Gastroesophageal sphincter (tissue), 3 donors: ENCODE measurements at regions not wholly inside any gene's neighbourhood (a gene's known extent, or its start where the extent isn't known, plus 50 kb on each side); places are given as distances from the start of the nearest gene placed in this dataset.
"Not testable (repeated sequence)": the region's sequence is repeated elsewhere in the genome, so short reads cannot be mapped to it uniquely, and the experiment has no call there.

ENCODE experiments used
- EP300 ChIP-seq: sonication (generic); formaldehyde crosslinking; IDR thresholded peaks from one replicate; pipeline ENCODE4 v1.6.1; 2017; ENCODE audit warnings: antibody characterized with exemption, mild to moderate bottlenecking
- POLR2A ChIP-seq, 2 donors: fragments of 450-650 bp; IDR thresholded peaks; one replicate each; pipeline ENCODE4 v1.6.1; 2017; ENCODE audit warnings: antibody characterized with exemption in 2 of 2, mild to moderate bottlenecking in 2 of 2, moderate library complexity in 1 of 2
- POLR2AphosphoS5 ChIP-seq: sonication (generic); formaldehyde crosslinking; IDR thresholded peaks from one replicate; pipeline ENCODE4 v1.6.1; 2017; ENCODE audit warnings: antibody characterized with exemption
- TF ChIP-seq, protein P1 (sequence below), 4 experiments: fragments of 200-600 bp in 2 of 4; fragments of 450-650 bp in 2 of 4; sonication (generic) in 1 of 4; IDR thresholded peaks; one replicate each; pipeline ENCODE4 v1.5.1; 2017 to 2019; ENCODE audit warnings: antibody characterized with exemption in 4 of 4, mild to moderate bottlenecking in 2 of 4, moderate library complexity in 2 of 4

DNA sequence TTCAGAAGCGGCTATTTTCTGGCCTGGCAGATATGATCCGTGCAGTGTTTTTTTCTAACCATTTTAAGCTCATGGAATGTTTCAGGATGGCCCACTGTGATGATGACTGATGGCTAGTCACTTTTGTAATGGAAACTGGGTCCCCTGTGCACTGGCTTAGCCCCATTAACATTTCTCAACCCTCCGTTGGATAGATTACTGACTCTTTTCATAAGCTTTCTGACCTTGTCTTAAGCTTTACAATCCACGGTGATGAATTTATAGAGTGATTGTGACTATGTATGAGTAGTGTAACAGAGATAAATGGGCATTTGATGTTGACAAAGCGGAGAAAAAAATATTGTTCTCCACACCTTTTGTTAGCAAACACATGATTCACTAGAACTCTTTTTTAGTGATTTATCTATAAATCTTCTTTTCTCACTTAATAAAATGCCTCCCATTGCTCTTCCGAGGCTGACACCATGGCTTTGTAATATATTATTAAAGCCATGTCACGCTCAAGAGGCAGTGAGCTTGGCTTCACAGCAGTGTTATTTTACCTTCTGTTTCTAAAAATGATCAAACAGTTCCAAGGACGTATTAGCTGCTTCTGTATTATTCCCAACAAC is 221.0 kb upstream of the LINC00305 start:
- TF ChIP-seq, protein P1, sequence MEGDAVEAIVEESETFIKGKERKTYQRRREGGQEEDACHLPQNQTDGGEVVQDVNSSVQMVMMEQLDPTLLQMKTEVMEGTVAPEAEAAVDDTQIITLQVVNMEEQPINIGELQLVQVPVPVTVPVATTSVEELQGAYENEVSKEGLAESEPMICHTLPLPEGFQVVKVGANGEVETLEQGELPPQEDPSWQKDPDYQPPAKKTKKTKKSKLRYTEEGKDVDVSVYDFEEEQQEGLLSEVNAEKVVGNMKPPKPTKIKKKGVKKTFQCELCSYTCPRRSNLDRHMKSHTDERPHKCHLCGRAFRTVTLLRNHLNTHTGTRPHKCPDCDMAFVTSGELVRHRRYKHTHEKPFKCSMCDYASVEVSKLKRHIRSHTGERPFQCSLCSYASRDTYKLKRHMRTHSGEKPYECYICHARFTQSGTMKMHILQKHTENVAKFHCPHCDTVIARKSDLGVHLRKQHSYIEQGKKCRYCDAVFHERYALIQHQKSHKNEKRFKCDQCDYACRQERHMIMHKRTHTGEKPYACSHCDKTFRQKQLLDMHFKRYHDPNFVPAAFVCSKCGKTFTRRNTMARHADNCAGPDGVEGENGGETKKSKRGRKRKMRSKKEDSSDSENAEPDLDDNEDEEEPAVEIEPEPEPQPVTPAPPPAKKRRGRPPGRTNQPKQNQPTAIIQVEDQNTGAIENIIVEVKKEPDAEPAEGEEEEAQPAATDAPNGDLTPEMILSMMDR (IDR thresholded peaks at IDR 0.05) = not testable (repeated sequence)
- not testable (repeated sequence) for TF ChIP-seq POLR2AphosphoS5; POLR2A (IDR thresholded peaks at IDR 0.05); EP300
